Loucy (cell line): ENCODE measurements at regions not wholly inside any gene's neighbourhood (a gene's known extent, or its start where the extent isn't known, plus 50 kb on each side); places are given as distances from the start of the nearest gene placed in this dataset.

Experiments used
- EZH2phosphoT487 ChIP-seq: fragments of 200-600 bp; IDR thresholded peaks from 2 replicates; pipeline ENCODE4 v1.6.1; 2018; ENCODE audit warnings: antibody characterized with exemption, mild to moderate bottlenecking, moderate library complexity, borderline replicate concordance
- TF ChIP-seq, protein P1 (sequence below): fragments of 200-600 bp; sonication (generic); conservative IDR thresholded peaks from 2 replicates; pipeline ENCODE4 v1.5.1; 2014; ENCODE audit warnings: mild to moderate bottlenecking, antibody characterized with exemption, low read length

- TF ChIP-seq, protein P1, sequence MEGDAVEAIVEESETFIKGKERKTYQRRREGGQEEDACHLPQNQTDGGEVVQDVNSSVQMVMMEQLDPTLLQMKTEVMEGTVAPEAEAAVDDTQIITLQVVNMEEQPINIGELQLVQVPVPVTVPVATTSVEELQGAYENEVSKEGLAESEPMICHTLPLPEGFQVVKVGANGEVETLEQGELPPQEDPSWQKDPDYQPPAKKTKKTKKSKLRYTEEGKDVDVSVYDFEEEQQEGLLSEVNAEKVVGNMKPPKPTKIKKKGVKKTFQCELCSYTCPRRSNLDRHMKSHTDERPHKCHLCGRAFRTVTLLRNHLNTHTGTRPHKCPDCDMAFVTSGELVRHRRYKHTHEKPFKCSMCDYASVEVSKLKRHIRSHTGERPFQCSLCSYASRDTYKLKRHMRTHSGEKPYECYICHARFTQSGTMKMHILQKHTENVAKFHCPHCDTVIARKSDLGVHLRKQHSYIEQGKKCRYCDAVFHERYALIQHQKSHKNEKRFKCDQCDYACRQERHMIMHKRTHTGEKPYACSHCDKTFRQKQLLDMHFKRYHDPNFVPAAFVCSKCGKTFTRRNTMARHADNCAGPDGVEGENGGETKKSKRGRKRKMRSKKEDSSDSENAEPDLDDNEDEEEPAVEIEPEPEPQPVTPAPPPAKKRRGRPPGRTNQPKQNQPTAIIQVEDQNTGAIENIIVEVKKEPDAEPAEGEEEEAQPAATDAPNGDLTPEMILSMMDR = no peak
- TF ChIP-seq EZH2phosphoT487 = no peak
Observed at GRCh38 chr3:18526667-18527066, 101.5 kb upstream of the SATB1 start.
